HepG2 (cell line): ENCODE measurements at regions not wholly inside any gene's neighbourhood (a gene's known extent, or its start where the extent isn't known, plus 50 kb on each side); places are given as distances from the start of the nearest gene placed in this dataset.

Source experiments
- ELK4 ChIP-seq: sonication (generic); formaldehyde crosslinking; IDR thresholded peaks from 2 replicates; pipeline ENCODE4 v1.9.0; 2021; ENCODE audit warnings: missing genetic modification reagents, borderline replicate concordance
- HMG20B ChIP-seq: conservative IDR thresholded peaks from 2 replicates; pipeline ENCODE4 v1.6.1; 2016; ENCODE audit warnings: missing genetic modification reagents, missing compliant biosample characterization
- ZBTB40 ChIP-seq, 2 experiments: fragments of 450-650 bp in 1 of 2; sonication (generic) in 1 of 2; formaldehyde crosslinking in 1 of 2; IDR thresholded peaks; 2 replicates each; pipeline versions ENCODE4 v1.6.1 to v1.8.0; 2016 to 2022; ENCODE audit warnings: antibody characterized with exemption in 1 of 2, mild to moderate bottlenecking in 1 of 2, missing genetic modification reagents in 1 of 2

GRCh38 chr12:90428881-90429280, 526.1 kb downstream of the CCER1 start (continued):
- TF ChIP-seq HMG20B (CRISPR knock-in tag) (no peak), ZBTB40 (IDR thresholded peaks at IDR 0.05) (no peak), ZBTB40 (CRISPR knock-in tag; IDR thresholded peaks at IDR 0.05) (no peak), ELK4 (no peak)
